ENCODE measurements at regions not wholly inside any gene's neighbourhood (a gene's known extent, or its start where the extent isn't known, plus 50 kb on each side); places are given as distances from the start of the nearest gene placed in this dataset.

DNA sequence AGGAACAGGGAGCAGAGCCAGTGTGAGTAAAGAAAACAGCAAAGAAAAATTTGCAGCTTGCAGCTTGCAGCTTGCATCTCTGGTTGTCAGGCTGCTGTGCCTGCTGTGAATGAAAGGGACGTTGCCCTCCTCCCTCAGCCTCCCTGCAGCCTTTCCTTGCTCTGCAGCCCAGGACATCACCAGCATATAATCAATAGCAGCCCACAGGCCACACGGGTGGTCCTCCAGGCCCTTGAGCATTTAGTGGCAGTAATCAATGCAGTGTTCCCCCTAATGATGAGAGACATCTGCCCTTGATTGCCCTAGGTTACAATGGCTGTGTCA lies 122.2 kb upstream of the TACR1 start:
- Mint-ChIP-seq H3K36me3 (ENCODE audit: low read depth) (no peaks in the 10 kb centered on the region), H3K27ac (no peak overlapping the region), H3K4me3 (no peak overlapping the region), H3K9me3 (no peaks in the 10 kb centered on the region), H3K4me1 (ENCODE audit: low read depth) (no peaks in the 10 kb centered on the region), H3K27me3 (no peaks in the 10 kb centered on the region)
- ATAC-seq (ENCODE audit: poor library complexity), result no peak
- H3K9me3 ChIP-seq (ENCODE audit: control insufficient read depth in 1 of 2, insufficient read depth in 1 of 2, low read length in 2 of 2), result no peaks in the 10 kb centered on the region
- H3K4me1 ChIP-seq (ENCODE audit: insufficient read depth, low read length), result no peaks in the 10 kb centered on the region
- intact Hi-C loops (cut with DNase I, micrococcal nuclease), result no loop called here
- no peaks in the 10 kb centered on the region for H3K27me3 ChIP-seq (ENCODE audit: control insufficient read depth in 1 of 2, insufficient read depth in 2 of 2, low read length in 2 of 2)
- no peak for DNase-seq
- H3K36me3 ChIP-seq (ENCODE audit: insufficient read depth, low read length), result no peaks in the 10 kb centered on the region
- TF ChIP-seq, protein P1, sequence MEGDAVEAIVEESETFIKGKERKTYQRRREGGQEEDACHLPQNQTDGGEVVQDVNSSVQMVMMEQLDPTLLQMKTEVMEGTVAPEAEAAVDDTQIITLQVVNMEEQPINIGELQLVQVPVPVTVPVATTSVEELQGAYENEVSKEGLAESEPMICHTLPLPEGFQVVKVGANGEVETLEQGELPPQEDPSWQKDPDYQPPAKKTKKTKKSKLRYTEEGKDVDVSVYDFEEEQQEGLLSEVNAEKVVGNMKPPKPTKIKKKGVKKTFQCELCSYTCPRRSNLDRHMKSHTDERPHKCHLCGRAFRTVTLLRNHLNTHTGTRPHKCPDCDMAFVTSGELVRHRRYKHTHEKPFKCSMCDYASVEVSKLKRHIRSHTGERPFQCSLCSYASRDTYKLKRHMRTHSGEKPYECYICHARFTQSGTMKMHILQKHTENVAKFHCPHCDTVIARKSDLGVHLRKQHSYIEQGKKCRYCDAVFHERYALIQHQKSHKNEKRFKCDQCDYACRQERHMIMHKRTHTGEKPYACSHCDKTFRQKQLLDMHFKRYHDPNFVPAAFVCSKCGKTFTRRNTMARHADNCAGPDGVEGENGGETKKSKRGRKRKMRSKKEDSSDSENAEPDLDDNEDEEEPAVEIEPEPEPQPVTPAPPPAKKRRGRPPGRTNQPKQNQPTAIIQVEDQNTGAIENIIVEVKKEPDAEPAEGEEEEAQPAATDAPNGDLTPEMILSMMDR (IDR thresholded peaks at IDR 0.05), result no peak
- ChIA-PET POLR2A (no interaction called here), CTCF (no interaction called here)
- H3K4me3 ChIP-seq (ENCODE audit: low read length), result no peak overlapping the region
- no peak overlapping the region for H3K27ac ChIP-seq (ENCODE audit: low read depth in 1 of 2, low read length in 2 of 2)

DNA sequence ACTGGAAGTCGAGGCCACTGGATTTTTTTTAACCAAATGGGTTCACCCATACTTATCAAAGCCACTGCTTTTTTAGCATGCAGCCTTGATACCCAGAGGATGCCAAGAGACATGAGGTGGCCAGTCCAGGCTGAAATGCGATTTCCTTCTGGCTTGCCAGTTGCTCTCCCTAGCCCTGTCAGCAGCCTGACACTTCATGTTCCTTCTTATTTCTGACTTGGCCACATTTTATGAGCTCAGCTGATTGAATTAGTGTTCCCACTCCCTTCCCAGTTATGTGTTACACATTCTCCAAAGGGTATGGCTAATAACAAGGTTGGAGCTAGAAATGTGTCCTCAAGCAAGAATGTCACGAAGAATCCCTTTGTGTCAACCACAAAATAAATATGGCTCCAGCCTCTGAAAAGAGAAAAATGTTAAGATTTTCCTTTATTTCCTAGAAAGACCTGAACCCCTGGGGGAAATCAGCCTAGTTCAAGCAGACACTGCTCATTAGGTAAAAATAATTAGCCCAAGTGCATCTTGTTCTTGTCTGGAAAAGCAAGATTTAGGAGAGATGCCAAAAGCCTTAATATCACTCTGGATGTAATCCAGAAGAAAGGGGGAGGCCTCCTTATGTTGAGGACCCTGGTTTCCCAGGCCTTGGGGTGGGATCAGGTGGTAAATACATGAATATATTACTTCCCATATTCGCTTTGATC lies 121.7 kb upstream of the TACR1 start:
- no peak overlapping the region for H3K4me3 ChIP-seq (ENCODE audit: low read length)
- no peaks in the 10 kb centered on the region for H3K4me1 ChIP-seq (ENCODE audit: insufficient read depth, low read length)
- no peak overlapping the region for H3K27ac ChIP-seq (ENCODE audit: low read depth in 1 of 2, low read length in 2 of 2)
- DNase-seq, result no peak
- intact Hi-C loops (cut with DNase I, micrococcal nuclease), result no loop called here
- POLR2A ChIA-PET, result no interaction called here
- H3K27ac Mint-ChIP-seq, result no peak overlapping the region
- H3K27me3 Mint-ChIP-seq, result no peaks in the 10 kb centered on the region
- H3K9me3 Mint-ChIP-seq, result no peaks in the 10 kb centered on the region
- no peaks in the 10 kb centered on the region for H3K9me3 ChIP-seq (ENCODE audit: control insufficient read depth in 1 of 2, insufficient read depth in 1 of 2, low read length in 2 of 2)
- H3K4me1 Mint-ChIP-seq (ENCODE audit: low read depth), result no peaks in the 10 kb centered on the region
- no peaks in the 10 kb centered on the region for H3K36me3 ChIP-seq (ENCODE audit: insufficient read depth, low read length)
- no peaks in the 10 kb centered on the region for H3K36me3 Mint-ChIP-seq (ENCODE audit: low read depth)
- no peaks in the 10 kb centered on the region for H3K27me3 ChIP-seq (ENCODE audit: control insufficient read depth in 1 of 2, insufficient read depth in 2 of 2, low read length in 2 of 2)
- no peak for ATAC-seq (ENCODE audit: poor library complexity)
- TF ChIP-seq, protein P1 (IDR thresholded peaks at IDR 0.05), result no peak
- no peak overlapping the region for H3K4me3 Mint-ChIP-seq
- CTCF ChIA-PET, result no interaction called here

DNA sequence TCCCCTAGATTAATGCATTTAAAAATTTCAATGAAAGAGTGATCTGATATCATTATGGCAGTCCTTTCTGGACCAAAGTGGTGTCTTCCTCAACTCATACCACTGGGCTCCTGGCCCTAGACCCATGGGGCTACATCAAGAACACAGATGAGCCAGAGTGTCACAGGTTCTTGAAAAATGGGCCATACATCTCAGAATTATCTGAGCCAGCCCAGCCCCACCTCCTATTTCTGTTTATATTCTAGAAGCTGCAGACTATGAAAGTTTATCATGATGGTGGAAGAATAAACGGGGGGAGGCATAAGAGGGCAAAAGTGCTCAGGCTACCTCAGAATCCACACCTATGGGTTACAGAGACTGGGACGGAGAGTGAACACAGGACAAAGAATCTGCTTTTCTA lies 120.6 kb upstream of the TACR1 start:
- no peak for ATAC-seq (ENCODE audit: poor library complexity)
- intact Hi-C loops (cut with DNase I, micrococcal nuclease), result no loop called here
- CTCF ChIA-PET, result no interaction called here

More for the DNA sequence above, 120.6 kb upstream of the TACR1 start:
- H3K9me3 Mint-ChIP-seq, result no peaks in the 10 kb centered on the region
- no peak overlapping the region for H3K4me3 ChIP-seq (ENCODE audit: low read length)
- H3K27ac ChIP-seq (ENCODE audit: low read depth in 1 of 2, low read length in 2 of 2), result no peak overlapping the region
- no peaks in the 10 kb centered on the region for H3K36me3 ChIP-seq (ENCODE audit: insufficient read depth, low read length)
- POLR2A ChIA-PET, result no interaction called here
- no peaks in the 10 kb centered on the region for H3K27me3 Mint-ChIP-seq
- H3K9me3 ChIP-seq (ENCODE audit: control insufficient read depth in 1 of 2, insufficient read depth in 1 of 2, low read length in 2 of 2), result no peaks in the 10 kb centered on the region
- no peaks in the 10 kb centered on the region for H3K4me1 ChIP-seq (ENCODE audit: insufficient read depth, low read length)
- H3K4me3 Mint-ChIP-seq, result no peak overlapping the region
- no peak overlapping the region for H3K27ac Mint-ChIP-seq
- no peak for DNase-seq
- H3K27me3 ChIP-seq (ENCODE audit: control insufficient read depth in 1 of 2, insufficient read depth in 2 of 2, low read length in 2 of 2), result no peaks in the 10 kb centered on the region
- H3K36me3 Mint-ChIP-seq (ENCODE audit: low read depth), result no peaks in the 10 kb centered on the region
- H3K4me1 Mint-ChIP-seq (ENCODE audit: low read depth), result no peaks in the 10 kb centered on the region
- TF ChIP-seq, protein P1 (IDR thresholded peaks at IDR 0.05), result no peak

Measured in CD4-positive, alpha-beta T cell (primary cell).